Body of pancreas (tissue), 4 donors: ENCODE measurements at regions not wholly inside any gene's neighbourhood (a gene's known extent, or its start where the extent isn't known, plus 50 kb on each side); places are given as distances from the start of the nearest gene placed in this dataset.

Source experiments
- POLR2A ChIP-seq, 3 donors: fragments of 450-650 bp; IDR thresholded peaks; one replicate each; pipeline ENCODE4 v1.6.1; 2016; ENCODE audit warnings: antibody characterized with exemption in 3 of 3, mild to moderate bottlenecking in 2 of 3
- TF ChIP-seq, protein P1 (sequence below), 7 experiments: fragments of 450-650 bp in 4 of 7; fragments of 200-600 bp in 3 of 7; sonication (generic) in 3 of 7; IDR thresholded peaks; one replicate each; pipeline ENCODE4 v1.5.1; 2016 to 2019; ENCODE audit warnings: antibody characterized with exemption in 7 of 7

GRCh38 chr5:162372256-162372655, 304.7 kb downstream of the GABRG2 start:
- no peak for TF ChIP-seq POLR2A (IDR thresholded peaks at IDR 0.05)
- TF ChIP-seq, protein P1, sequence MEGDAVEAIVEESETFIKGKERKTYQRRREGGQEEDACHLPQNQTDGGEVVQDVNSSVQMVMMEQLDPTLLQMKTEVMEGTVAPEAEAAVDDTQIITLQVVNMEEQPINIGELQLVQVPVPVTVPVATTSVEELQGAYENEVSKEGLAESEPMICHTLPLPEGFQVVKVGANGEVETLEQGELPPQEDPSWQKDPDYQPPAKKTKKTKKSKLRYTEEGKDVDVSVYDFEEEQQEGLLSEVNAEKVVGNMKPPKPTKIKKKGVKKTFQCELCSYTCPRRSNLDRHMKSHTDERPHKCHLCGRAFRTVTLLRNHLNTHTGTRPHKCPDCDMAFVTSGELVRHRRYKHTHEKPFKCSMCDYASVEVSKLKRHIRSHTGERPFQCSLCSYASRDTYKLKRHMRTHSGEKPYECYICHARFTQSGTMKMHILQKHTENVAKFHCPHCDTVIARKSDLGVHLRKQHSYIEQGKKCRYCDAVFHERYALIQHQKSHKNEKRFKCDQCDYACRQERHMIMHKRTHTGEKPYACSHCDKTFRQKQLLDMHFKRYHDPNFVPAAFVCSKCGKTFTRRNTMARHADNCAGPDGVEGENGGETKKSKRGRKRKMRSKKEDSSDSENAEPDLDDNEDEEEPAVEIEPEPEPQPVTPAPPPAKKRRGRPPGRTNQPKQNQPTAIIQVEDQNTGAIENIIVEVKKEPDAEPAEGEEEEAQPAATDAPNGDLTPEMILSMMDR (IDR thresholded peaks at IDR 0.05): no peak
